GM12891 (cell line): ENCODE measurements at regions not wholly inside any gene's neighbourhood (a gene's known extent, or its start where the extent isn't known, plus 50 kb on each side); places are given as distances from the start of the nearest gene placed in this dataset.

ENCODE experiments used
- DNase-seq: peaks from one replicate; pipeline ENCODE4 v3.0.0; 2011; ENCODE audit warnings: low spot score; ENCODE audit not compliant: insufficient read length
- FAIRE-seq: peaks from 2 replicates; lab custom pipeline; 2011; peaks lifted over from hg19 to GRCh38; lab: Jason Lieb, UNC
- PAX5 ChIP-seq: IDR thresholded peaks from 2 replicates; pipeline ENCODE4 v1.6.1; 2011; ENCODE audit warnings: low read length, moderate library complexity, mild to moderate bottlenecking; ENCODE audit not compliant: insufficient read depth, severe bottlenecking
- POLR2A ChIP-seq: IDR thresholded peaks from 2 replicates; pipeline ENCODE4 v1.6.1; 2011; ENCODE audit warnings: low read depth, low read length, control low read depth
- POLR2AphosphoS5 ChIP-seq: IDR thresholded peaks from 2 replicates; pipeline ENCODE4 v1.6.1; 2011; ENCODE audit warnings: low read depth, low read length, control low read depth
- POU2F2 ChIP-seq: IDR thresholded peaks from 2 replicates; pipeline ENCODE4 v1.6.1; 2011; ENCODE audit warnings: low read depth, mild to moderate bottlenecking, control low read depth, low read length, moderate library complexity
- SPI1 ChIP-seq: IDR thresholded peaks from 2 replicates; pipeline ENCODE4 v1.6.1; 2011; ENCODE audit warnings: low read depth, low read length, control low read depth
- TAF1 ChIP-seq: IDR thresholded peaks from 2 replicates; pipeline ENCODE4 v1.6.1; 2011; ENCODE audit warnings: low read depth, low read length, control low read depth

DNA sequence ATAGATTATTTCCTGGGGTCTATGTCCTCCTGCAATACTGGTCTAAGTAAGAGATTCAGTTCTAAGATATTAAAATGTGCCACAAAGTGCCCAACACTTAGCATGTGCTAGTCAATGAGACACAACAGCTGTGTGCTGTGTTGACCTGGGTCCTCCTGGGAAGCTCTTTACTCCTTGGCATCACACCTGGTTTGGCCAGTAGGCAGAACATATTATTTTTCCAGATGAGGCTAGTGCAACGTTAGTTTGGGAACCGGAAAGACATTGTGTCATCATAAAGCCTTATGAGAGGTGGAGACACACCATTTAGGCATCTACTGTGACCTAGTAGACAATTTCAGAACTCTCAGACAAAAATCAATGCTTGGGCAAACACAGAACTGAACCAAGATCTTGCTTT is 197.8 kb downstream of the MID1IP1 start:
- FAIRE-seq (no peak), DNase-seq (no peak)
- TF ChIP-seq PAX5 (no peak), POLR2AphosphoS5 (no peak)

DNA sequence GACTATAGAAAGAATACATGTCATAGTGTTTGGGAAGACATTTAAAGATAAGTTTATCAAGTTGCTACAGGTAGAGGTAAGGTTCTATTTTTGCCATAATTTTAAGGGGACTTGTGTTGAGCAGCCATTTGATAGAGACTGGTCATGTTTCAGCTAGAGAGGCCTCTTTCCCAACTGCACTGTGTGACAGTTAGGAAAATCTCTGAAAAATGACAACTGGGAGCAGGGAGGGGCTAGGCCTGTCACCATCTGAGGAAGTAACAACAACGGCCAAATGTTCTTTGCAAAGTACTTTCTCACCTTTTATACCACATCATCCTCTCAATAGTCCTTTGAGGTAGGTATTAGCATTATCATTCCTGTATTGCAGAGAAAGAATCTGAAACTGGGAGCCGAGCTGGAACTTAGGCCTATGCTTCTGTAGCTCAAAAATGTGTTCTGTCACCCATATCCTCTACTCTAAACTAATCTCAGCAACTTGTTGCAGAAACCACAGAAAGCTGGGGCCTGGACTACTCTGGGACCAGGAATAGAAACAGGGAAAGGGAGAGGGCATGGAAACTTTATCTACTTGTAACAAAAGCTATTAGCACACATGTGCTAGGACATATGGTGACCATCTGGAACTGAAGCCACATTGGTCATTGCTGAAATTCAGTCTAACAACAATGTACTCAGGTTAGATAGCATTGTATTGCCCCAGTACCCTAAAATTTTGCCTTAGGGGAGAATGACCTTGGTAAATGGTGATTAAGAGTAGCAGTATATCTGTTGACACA is 198.9 kb downstream of the MID1IP1 start:
- TF ChIP-seq POU2F2 = no peak
- no peak for TF ChIP-seq TAF1
- TF ChIP-seq POLR2AphosphoS5 = no peak
- no peak for TF ChIP-seq SPI1
- no peak for TF ChIP-seq PAX5
- no peak for TF ChIP-seq POLR2A
- DNase-seq (no peak), FAIRE-seq (no peak)

DNA sequence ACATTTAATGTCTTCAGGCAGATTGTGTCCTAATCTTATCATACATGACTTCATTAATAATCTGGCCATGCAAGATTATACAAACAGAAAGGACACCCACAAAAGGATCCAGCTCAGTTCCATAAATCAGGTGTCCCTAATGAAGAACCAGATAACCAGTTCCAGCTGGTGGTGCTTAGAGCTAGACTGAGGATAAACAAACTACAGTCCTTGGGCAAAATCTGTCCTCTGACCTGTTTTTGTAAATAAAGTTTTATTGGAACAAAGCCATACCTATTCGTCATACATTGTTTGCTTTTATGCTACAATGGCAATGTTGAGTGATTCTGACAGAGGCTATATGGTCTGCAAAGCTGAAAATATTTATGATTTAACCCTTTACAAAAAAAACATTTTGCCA is 199.5 kb downstream of the MID1IP1 start:
- TF ChIP-seq SPI1 (no peak), PAX5 (no peak), TAF1 (no peak), POU2F2 (no peak), POLR2AphosphoS5 (no peak), POLR2A (no peak)
- FAIRE-seq = no peak
- no peak for DNase-seq

DNA sequence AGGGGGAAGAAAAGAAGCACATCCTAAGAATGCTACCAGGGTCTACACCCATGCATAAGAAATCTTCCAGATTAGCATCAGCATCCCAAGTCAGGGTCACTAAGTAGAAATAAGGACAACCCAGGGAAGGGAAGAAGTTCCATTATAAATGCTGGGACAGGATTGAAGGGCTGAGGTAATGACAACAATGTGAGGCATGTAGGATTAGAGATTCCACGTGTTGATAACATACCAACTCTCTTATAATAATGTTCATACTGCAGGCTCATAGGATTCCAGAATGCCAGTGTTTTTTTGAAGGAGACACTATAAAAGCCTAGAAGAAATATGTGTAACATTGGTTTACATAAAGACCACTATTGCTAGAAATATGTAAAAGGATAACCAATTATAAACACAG is 201.2 kb downstream of the MID1IP1 start:
- TF ChIP-seq TAF1 = no peak
- FAIRE-seq (no peak), DNase-seq (no peak)

DNA sequence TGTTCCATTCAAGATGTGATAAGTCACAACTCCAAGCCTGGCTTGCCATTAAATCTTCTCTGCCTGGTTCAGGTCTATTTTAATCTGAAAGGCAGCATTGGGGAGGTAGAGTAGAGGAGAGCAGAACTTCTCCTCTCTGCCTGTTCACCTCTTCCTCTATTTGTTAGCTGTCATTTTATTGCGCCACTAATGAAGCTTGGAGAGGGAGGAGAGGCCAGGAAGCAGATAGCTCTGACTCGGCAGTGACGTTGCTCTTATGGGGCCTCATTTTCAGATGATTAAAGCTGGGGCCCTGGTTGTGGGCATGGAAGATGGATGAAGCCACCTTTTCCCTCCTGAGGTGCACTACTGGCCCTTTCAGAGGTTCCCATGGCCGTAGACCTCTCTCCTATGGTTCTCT is 207.3 kb downstream of the MID1IP1 start:
- FAIRE-seq (no peak), DNase-seq (no peak)
- TF ChIP-seq SPI1 (no peak), POU2F2 (no peak), POLR2A (no peak), TAF1 (no peak), POLR2AphosphoS5 (no peak), PAX5 (no peak)

DNA sequence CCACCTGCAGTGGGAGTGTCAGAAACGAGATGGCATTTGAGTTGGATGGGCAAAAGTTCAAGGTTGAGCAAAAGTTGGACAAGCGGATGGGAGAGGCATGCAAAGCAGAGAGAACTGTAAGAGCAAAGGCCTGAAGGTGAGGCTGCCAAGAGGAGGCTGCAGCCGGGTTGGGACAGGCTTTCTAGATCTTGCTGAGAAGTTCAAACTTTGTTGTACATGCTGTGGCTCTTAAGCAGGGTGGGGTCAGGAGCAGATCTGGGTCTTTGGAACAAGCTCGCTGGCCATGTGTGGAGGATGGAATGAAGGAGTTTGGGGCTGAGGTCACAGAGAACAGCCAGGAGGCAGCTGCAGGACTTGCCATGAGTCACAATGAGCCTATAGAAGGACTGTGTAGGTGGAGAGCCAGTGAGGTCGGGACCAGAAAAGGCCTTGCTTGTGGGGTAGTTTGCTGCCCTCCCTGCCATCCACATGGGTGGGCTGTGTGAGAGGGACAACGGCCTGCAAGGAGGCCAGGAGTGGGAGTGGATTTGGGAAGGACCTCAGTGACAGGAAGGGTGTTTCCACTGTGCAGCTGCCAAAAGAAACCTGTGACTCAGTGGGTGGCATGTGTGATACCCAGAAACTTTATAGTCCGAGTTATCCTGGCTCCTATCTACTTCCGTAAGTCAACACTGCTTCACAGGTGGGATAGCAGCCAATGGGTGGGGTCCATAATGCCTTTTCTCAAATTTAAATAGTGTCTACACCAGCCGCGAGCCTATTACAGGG is 210.4 kb downstream of the MID1IP1 start:
- no peak for DNase-seq
- TF ChIP-seq PAX5 = no peak
- TF ChIP-seq POLR2AphosphoS5 = no peak
- TF ChIP-seq POLR2A = no peak
- TF ChIP-seq SPI1 = no peak
- TF ChIP-seq TAF1 = no peak
- TF ChIP-seq POU2F2 = no peak
- no peak for FAIRE-seq

DNA sequence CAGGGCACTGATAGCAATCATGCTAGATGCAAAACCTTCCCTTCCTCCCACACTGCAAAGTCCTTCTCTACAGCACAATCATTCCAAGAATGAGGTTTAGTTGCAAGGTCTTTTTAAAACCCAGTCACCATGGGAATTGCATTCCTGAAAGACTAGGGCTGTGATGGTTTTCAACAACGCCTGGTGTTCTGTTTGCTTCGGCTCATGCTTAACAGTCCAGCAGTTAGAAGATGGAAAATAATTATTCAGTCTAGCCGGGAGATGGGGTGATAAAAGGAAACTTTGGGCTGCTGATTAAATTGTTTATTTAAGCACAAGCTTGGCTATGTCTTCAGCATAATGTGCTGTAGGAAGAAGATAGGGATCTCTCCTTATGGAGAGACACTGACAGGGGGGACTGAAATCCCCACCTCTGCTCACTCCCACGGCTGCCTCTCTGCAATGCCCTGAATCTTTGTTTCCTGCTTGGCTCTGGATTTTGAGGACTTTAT is 211.4 kb downstream of the MID1IP1 start:
- FAIRE-seq (no peak), DNase-seq (no peak)
- TF ChIP-seq POLR2AphosphoS5 (no peak), POU2F2 (no peak), TAF1 (no peak), POLR2A (no peak), SPI1 (no peak), PAX5 (no peak)

DNA sequence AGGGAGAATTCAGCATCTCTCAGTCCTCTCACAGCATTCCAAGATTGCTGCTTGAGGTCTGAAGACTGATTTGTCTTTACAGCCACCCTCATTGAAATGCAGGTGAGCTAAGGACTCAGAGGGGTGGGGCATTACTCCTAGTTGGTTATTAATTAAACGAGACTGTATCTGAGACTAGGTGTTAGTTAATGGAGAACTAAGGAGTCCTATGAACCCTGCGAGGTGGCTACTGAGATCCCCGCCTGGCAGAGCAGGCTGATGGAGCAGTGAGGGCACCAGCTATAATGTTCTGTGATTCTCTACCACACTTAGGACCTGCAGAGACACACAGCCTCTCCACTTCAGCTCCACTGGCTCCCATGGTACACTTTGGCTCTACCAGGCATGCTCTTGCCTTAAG is 215.3 kb downstream of the MID1IP1 start:
- no peak for FAIRE-seq
- TF ChIP-seq POLR2A = no peak
- no peak for DNase-seq

DNA sequence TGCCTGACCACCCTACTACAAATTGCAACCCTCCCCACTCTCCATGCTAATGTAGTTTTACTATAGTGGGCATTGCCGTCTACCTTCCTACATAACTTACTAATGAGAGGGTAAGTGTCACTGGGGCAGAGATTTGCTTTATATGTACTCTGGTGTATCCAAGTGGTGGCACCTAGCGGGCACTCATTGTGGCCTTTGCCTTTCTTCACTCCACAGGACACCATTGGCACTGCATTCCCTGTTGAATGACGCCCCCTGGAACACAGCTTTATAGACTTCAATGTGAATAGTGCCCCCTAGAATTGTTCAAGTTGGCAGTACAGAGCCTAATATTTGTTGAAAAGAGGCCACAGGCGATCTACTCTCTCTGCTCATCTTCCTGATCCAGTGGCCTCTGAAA is 215.8 kb downstream of the MID1IP1 start:
- no peak for TF ChIP-seq SPI1
- no peak for TF ChIP-seq PAX5
- no peak for TF ChIP-seq TAF1
- no peak for TF ChIP-seq POLR2AphosphoS5
- TF ChIP-seq POU2F2 = no peak
- TF ChIP-seq POLR2A = no peak
- no peak for FAIRE-seq
- DNase-seq = no peak

DNA sequence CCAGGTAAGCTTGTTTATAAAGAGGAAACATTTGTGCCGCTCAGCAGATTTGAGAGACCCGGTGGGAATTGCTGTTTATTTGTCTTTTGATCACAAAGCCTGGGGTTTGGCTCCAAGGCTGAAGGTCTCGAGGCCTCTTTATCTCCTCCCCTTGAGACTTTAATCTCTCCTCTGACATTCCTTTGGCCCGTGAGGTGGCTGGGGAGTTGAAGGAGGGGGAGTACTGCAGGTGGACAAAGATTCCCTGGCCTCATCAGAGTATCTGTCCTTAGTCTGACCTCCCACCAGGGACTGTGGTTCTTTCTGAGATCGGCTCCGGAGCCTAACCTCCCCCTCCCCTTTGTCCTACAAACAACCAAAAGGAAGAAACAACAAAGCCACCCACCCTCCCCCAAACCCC is 216.5 kb downstream of the MID1IP1 start:
- FAIRE-seq = no peak
- TF ChIP-seq SPI1 (no peak), POU2F2 (no peak), POLR2AphosphoS5 (no peak), PAX5 (no peak), POLR2A (no peak), TAF1 (no peak)
- no peak for DNase-seq
